HFF-Myc (cell line): ENCODE measurements at regions not wholly inside any gene's neighbourhood (a gene's known extent, or its start where the extent isn't known, plus 50 kb on each side); places are given as distances from the start of the nearest gene placed in this dataset.

Experiments used
- DNase-seq: peaks from one replicate; pipeline ENCODE4 v3.0.0-alpha.2; 2011; ENCODE audit warnings: low read depth; ENCODE audit errors: extremely low read depth
- H3K4me3 ChIP-seq: replicated peaks from 2 replicates; pipeline ENCODE4 v1.5.1; 2011; ENCODE audit warnings: low read depth, mild to moderate bottlenecking, control low read depth, low read length
- TF ChIP-seq, protein P1 (sequence below): IDR thresholded peaks from 2 replicates; pipeline ENCODE4 v1.5.1; 2012; ENCODE audit warnings: mild to moderate bottlenecking, low read depth, low read length, control low read depth; ENCODE audit errors: missing control alignments

DNA sequence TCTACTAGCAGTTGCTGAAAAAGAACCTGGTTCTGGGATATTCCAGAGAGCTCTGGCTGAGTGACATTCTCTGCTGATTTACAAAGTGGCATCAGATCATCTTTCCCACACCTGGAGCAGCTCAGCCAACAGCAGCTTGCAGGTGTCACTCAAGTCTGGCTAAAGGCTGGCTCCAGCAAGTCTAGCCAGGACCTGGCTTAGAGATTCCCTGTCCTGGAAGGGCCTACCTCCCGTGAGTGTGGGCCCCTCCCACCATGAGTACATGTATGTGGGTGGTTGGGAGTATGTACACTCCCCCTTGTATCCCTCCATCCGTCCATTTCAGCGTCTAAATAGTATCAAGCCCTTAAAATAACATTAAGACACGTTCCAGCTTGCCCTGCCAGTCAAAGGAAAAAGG lies 539.3 kb upstream of the ID4 start:
- DNase-seq = no peak
- TF ChIP-seq, protein P1, sequence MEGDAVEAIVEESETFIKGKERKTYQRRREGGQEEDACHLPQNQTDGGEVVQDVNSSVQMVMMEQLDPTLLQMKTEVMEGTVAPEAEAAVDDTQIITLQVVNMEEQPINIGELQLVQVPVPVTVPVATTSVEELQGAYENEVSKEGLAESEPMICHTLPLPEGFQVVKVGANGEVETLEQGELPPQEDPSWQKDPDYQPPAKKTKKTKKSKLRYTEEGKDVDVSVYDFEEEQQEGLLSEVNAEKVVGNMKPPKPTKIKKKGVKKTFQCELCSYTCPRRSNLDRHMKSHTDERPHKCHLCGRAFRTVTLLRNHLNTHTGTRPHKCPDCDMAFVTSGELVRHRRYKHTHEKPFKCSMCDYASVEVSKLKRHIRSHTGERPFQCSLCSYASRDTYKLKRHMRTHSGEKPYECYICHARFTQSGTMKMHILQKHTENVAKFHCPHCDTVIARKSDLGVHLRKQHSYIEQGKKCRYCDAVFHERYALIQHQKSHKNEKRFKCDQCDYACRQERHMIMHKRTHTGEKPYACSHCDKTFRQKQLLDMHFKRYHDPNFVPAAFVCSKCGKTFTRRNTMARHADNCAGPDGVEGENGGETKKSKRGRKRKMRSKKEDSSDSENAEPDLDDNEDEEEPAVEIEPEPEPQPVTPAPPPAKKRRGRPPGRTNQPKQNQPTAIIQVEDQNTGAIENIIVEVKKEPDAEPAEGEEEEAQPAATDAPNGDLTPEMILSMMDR = no peak
- no peak overlapping the region for H3K4me3 ChIP-seq

DNA sequence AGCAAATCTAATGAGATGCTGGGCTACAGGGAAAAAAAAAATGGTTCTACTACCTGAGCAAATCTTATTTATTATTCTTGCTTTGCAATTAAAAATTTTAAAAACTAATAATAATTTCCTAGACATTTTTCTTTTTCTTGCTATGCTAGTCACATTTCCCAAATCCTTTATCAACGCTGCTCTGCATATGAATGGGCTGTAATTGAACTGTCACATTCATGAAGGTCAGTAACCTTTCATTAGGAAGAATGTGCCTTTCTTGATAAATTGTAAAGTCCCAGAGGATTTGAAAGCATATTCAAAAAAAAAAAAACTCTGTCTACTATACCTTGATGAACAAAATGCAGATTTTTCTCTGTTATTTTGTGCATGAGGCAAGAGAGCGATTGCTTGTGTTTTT lies 538.7 kb upstream of the ID4 start:
- TF ChIP-seq, protein P1 = no peak
- no peak overlapping the region for H3K4me3 ChIP-seq
- DNase-seq = no peak

DNA sequence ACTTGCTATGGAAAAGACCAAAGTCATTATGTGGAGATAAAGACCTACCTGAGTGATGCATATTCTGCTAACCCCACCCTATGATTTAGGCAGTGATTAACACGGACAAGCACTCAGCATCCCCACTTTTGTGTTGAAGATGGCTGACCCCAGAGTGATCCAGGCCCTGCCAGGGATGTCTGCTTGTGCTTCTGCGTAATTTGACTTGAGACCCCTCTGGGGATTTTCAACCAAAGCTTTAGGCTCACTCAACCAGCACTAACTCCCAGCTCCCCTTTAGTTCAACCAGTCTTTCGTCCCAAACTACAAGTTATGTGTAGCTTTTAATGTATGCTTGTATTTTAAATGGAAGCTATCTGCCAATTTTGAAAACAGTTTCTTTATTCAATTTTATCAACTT lies 538.0 kb upstream of the ID4 start:
- TF ChIP-seq, protein P1 = no peak
- no peak for DNase-seq
- H3K4me3 ChIP-seq = no peak overlapping the region

DNA sequence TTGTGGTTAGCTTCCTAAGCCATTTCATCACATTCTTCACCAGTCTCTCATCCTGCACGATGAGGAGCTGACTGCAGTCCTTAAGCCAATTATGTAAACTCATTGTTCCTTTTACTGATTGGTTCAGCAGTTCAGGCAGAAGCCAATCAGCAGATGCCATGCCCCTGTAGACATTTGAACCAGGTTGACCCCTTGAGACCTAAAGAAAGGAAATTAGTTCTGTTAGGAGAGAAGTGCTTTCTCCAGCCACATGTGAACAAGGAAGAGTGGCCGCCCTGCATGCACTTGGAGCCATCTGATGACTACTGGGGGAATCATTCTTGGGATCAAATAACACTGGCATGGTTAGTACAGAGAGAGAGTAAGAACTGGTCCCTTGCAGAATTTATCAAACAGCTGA lies 535.2 kb upstream of the ID4 start:
- no peak overlapping the region for H3K4me3 ChIP-seq
- TF ChIP-seq, protein P1 = no peak
- DNase-seq = no peak

DNA sequence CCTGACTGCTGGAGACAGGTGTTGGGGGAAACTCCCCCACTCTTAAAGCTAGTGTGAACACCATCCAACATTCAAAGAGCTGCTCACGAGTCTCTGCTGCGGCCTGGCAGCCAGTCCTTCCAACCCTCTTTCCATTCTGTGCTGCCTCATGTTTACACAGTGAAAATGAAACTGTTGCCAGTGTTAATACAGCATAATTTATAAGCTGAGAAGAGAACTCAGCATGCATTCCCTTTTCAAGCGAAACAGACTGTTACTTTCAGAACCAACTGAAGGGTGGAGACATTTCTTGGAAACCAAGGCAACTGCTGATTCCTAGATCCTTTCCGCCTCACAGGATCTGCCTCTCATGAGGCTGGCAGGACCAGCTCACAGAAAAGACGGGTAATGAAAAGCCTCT lies 533.8 kb upstream of the ID4 start:
- DNase-seq = no peak
- no peak overlapping the region for H3K4me3 ChIP-seq
- TF ChIP-seq, protein P1 = no peak

DNA sequence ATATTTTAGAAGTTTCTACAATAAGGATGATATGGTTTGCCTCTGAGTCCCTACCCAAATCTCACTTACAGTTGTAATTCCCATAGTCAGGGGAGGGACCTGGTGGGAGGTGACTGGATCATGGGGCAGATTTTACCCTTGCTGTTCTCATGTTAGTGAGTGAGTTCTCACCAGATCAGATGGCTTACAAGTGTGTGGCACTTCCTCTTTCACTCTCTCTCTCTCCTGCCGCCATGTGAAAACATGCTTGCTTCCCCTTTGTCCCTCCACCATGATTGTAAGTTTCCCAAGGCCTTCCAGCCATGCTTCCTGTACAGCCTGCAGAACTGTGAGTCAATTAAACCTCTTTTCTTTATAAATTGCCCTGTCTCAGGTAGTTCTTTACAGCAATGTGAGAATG lies 527.5 kb upstream of the ID4 start:
- TF ChIP-seq, protein P1 = no peak
- no peak overlapping the region for H3K4me3 ChIP-seq
- DNase-seq = no peak

DNA sequence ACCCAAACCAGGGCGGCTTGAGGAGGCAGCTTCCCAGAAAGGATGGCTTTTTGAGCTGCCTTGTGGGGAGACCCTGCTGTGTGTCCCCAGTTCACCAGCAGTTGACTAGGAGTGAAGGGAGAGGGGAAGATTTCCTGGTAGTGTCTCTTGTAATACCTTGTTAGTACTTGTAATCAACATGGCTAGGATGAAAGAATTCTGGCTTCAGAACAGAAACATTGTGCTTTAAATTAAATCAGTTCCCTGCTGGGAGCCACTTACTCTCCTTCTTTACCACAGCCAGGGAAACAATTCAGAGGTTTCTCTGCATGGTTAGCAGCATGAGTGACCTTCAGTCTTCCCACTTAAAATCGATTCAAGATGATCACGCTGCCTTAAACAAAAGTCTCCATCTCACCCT lies 525.4 kb upstream of the ID4 start:
- no peak overlapping the region for H3K4me3 ChIP-seq
- TF ChIP-seq, protein P1 = no peak
- DNase-seq = no peak
